ENCODE measurements at regions not wholly inside any gene's neighbourhood (a gene's known extent, or its start where the extent isn't known, plus 50 kb on each side); places are given as distances from the start of the nearest gene placed in this dataset.

DNA sequence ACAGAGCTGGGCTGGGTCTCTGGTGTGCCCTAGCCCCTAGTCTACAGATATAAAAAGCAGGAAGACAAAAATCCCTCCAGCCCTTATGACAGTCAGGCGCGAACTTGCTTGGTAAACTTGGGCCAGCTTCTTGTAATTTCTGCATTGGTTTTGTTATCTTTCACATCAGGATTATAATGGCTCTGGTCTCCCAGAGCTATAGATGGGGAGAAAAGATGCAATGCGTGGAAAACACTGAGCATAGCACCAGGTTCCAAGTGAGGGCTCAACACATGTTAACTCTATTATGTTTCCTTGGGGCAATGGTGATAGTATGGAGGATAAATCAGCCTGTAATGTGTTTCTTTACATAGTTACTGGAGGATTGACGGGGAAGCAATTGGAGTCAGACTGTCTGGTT is 246.8 kb upstream of the KCNG1 start:
- TF ChIP-seq, protein P1, sequence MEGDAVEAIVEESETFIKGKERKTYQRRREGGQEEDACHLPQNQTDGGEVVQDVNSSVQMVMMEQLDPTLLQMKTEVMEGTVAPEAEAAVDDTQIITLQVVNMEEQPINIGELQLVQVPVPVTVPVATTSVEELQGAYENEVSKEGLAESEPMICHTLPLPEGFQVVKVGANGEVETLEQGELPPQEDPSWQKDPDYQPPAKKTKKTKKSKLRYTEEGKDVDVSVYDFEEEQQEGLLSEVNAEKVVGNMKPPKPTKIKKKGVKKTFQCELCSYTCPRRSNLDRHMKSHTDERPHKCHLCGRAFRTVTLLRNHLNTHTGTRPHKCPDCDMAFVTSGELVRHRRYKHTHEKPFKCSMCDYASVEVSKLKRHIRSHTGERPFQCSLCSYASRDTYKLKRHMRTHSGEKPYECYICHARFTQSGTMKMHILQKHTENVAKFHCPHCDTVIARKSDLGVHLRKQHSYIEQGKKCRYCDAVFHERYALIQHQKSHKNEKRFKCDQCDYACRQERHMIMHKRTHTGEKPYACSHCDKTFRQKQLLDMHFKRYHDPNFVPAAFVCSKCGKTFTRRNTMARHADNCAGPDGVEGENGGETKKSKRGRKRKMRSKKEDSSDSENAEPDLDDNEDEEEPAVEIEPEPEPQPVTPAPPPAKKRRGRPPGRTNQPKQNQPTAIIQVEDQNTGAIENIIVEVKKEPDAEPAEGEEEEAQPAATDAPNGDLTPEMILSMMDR (IDR thresholded peaks at IDR 0.05), result no peak
- no peak for TF ChIP-seq POLR2AphosphoS5 (IDR thresholded peaks at IDR 0.05)
- no peak for TF ChIP-seq POLR2A (IDR thresholded peaks at IDR 0.05)
